ENCODE measurements at regions not wholly inside any gene's neighbourhood (a gene's known extent, or its start where the extent isn't known, plus 50 kb on each side); places are given as distances from the start of the nearest gene placed in this dataset.

DNA sequence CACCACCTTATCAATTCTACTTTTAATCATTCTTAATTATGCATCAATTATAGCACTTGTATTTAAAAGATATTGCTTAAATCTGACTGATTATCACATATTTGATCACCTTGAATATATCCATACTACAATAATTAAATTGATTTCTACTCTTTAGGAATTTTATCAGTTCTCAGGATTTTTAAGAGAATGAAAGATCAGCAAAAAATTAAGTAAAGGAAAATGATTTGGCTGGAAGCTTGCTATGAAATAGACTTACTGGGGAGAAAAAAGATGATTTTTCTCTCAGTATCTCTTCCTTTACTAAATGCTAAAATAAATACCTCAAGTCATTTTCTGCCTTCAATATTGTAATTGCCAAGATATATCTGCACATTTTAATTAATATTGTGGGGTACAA is 848.6 kb downstream of the LTN1 start:
- no peaks in the 10 kb centered on the region for H4K20me1 ChIP-seq (ENCODE audit: low read depth, low read length)
- H3K4me2 ChIP-seq (ENCODE audit: low read depth, low read length, poor library complexity, severe bottlenecking), result no peak overlapping the region
- no peaks in the 10 kb centered on the region for H3K9me3 ChIP-seq (ENCODE audit: insufficient read depth, low read length)
- no peak overlapping the region for H3K4me3 ChIP-seq (ENCODE audit: insufficient read depth, low read length, poor library complexity, severe bottlenecking)
- no peak overlapping the region for H2AFZ ChIP-seq (ENCODE audit: low read depth, low read length, severe bottlenecking)
- H3K36me3 ChIP-seq (ENCODE audit: low read length), result no peaks in the 10 kb centered on the region
- TF ChIP-seq EZH2phosphoT487 (conservative IDR thresholded peaks at IDR 0.05; ENCODE audit: low read length), result no peak
- TF ChIP-seq, protein P1, sequence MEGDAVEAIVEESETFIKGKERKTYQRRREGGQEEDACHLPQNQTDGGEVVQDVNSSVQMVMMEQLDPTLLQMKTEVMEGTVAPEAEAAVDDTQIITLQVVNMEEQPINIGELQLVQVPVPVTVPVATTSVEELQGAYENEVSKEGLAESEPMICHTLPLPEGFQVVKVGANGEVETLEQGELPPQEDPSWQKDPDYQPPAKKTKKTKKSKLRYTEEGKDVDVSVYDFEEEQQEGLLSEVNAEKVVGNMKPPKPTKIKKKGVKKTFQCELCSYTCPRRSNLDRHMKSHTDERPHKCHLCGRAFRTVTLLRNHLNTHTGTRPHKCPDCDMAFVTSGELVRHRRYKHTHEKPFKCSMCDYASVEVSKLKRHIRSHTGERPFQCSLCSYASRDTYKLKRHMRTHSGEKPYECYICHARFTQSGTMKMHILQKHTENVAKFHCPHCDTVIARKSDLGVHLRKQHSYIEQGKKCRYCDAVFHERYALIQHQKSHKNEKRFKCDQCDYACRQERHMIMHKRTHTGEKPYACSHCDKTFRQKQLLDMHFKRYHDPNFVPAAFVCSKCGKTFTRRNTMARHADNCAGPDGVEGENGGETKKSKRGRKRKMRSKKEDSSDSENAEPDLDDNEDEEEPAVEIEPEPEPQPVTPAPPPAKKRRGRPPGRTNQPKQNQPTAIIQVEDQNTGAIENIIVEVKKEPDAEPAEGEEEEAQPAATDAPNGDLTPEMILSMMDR (IDR thresholded peaks at IDR 0.05; ENCODE audit: insufficient read depth, low read length, poor library complexity, severe bottlenecking), result no peak
- H3K27ac ChIP-seq (ENCODE audit: low read depth, low read length), result no peak overlapping the region
- H3K9ac ChIP-seq (ENCODE audit: low read length), result no peak overlapping the region
- H3K79me2 ChIP-seq (ENCODE audit: insufficient read depth, low read length), result no peaks in the 10 kb centered on the region
- no peaks in the 10 kb centered on the region for H3K27me3 ChIP-seq (ENCODE audit: low read length)
- H3F3A ChIP-seq (ENCODE audit: insufficient read depth), result no peaks in the 10 kb centered on the region
- no peaks in the 10 kb centered on the region for H3K9me2 ChIP-seq (replicated peaks; ENCODE audit: insufficient read depth, low read length)

DNA sequence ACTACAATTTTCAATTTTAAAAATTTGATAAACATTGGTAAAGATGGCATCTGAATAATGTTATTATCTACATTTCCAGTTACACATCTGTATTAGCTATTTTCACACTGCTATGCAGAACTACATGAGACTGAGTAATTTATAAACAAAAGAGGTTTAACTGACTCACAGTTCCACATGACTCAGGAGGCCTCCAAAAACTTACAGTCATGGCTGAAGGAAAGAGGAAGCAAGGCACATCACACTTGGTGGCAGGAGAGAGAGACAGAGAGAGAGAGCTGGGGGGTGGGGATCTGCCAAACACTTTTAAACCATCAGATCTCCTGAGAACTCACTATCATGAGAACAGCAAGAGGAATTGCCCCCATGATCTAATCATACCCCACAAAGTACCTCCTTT is 850.0 kb downstream of the LTN1 start:
- TF ChIP-seq EZH2phosphoT487 (conservative IDR thresholded peaks at IDR 0.05; ENCODE audit: low read length), result no peak
- TF ChIP-seq, protein P1 (IDR thresholded peaks at IDR 0.05; ENCODE audit: insufficient read depth, low read length, poor library complexity, severe bottlenecking), result no peak
- no peak overlapping the region for H3K4me2 ChIP-seq (ENCODE audit: low read depth, low read length, poor library complexity, severe bottlenecking)
- H3K9me3 ChIP-seq (ENCODE audit: insufficient read depth, low read length), result no peaks in the 10 kb centered on the region
- no peaks in the 10 kb centered on the region for H3K27me3 ChIP-seq (ENCODE audit: low read length)
- H3K4me3 ChIP-seq (ENCODE audit: insufficient read depth, low read length, poor library complexity, severe bottlenecking), result no peak overlapping the region
- no peak overlapping the region for H3K27ac ChIP-seq (ENCODE audit: low read depth, low read length)
- no peaks in the 10 kb centered on the region for H3F3A ChIP-seq (ENCODE audit: insufficient read depth)
- no peaks in the 10 kb centered on the region for H3K79me2 ChIP-seq (ENCODE audit: insufficient read depth, low read length)
- no peaks in the 10 kb centered on the region for H3K9me2 ChIP-seq (replicated peaks; ENCODE audit: insufficient read depth, low read length)
- H2AFZ ChIP-seq (ENCODE audit: low read depth, low read length, severe bottlenecking), result no peak overlapping the region
- no peaks in the 10 kb centered on the region for H3K36me3 ChIP-seq (ENCODE audit: low read length)
- H4K20me1 ChIP-seq (ENCODE audit: low read depth, low read length), result no peaks in the 10 kb centered on the region
- no peak overlapping the region for H3K9ac ChIP-seq (ENCODE audit: low read length)

DNA sequence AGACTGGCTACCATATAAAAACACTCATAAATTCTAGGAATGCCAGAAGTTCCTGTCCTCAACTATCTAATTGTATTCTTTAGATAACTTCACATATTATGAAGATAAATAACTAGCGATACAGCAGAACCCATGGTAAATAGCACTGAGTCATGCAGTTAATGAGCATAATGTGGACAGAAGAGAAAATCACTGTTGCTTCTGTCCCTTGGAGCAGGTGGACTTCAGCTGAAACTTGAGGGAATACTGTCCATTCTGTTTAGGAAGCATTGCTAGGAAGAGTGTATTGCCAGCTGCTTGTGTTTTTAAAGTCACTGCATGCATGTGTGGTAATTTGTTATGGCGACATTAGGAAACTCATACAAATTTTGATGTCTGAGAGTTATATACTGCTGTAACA is 854.4 kb downstream of the LTN1 start:
- Histone ChIP-seq H3K4me2 (ENCODE audit: low read depth, low read length, poor library complexity, severe bottlenecking) (no peak overlapping the region), H3K4me3 (ENCODE audit: insufficient read depth, low read length, poor library complexity, severe bottlenecking) (no peak overlapping the region), H3K79me2 (ENCODE audit: insufficient read depth, low read length) (no peaks in the 10 kb centered on the region), H4K20me1 (ENCODE audit: low read depth, low read length) (no peaks in the 10 kb centered on the region), H3F3A (ENCODE audit: insufficient read depth) (no peaks in the 10 kb centered on the region), H3K9me3 (ENCODE audit: insufficient read depth, low read length) (no peaks in the 10 kb centered on the region), H3K36me3 (ENCODE audit: low read length) (no peaks in the 10 kb centered on the region), H3K27me3 (ENCODE audit: low read length) (no peaks in the 10 kb centered on the region), H2AFZ (ENCODE audit: low read depth, low read length, severe bottlenecking) (no peak overlapping the region), H3K9ac (ENCODE audit: low read length) (no peak overlapping the region), H3K27ac (ENCODE audit: low read depth, low read length) (no peak overlapping the region), H3K9me2 (replicated peaks; ENCODE audit: insufficient read depth, low read length) (no peaks in the 10 kb centered on the region)
- no peak for TF ChIP-seq EZH2phosphoT487 (conservative IDR thresholded peaks at IDR 0.05; ENCODE audit: low read length)
- TF ChIP-seq, protein P1 (IDR thresholded peaks at IDR 0.05; ENCODE audit: insufficient read depth, low read length, poor library complexity, severe bottlenecking), result no peak
